Transverse colon (tissue), 4 donors: ENCODE measurements at regions not wholly inside any gene's neighbourhood (a gene's known extent, or its start where the extent isn't known, plus 50 kb on each side); places are given as distances from the start of the nearest gene placed in this dataset.

Experiments used
- DNase-seq: peaks from one replicate; pipeline ENCODE4 v3.0.0-alpha.2; 2019
- H3K27ac ChIP-seq, 4 donors: fragments of 200-600 bp; sonication (generic); 2 replicates each; pipeline ENCODE4 v1.5.1; 2016 to 2018; ENCODE audit warnings: inconsistent platforms in 4 of 4
- H3K27me3 ChIP-seq: fragments of 200-600 bp; sonication (generic); 2 replicates; pipeline ENCODE4 v1.5.1; 2017; ENCODE audit warnings: inconsistent platforms
- H3K36me3 ChIP-seq, 4 donors: fragments of 200-600 bp; sonication (generic); 2 replicates each; pipeline ENCODE4 v1.5.1; 2017 to 2019; ENCODE audit warnings: inconsistent platforms in 4 of 4
- H3K4me1 ChIP-seq, 4 donors: fragments of 200-600 bp; sonication (generic); 2 replicates each; pipeline ENCODE4 v1.5.1; 2017 to 2020; ENCODE audit warnings: inconsistent platforms in 4 of 4
- H3K4me3 ChIP-seq, 4 donors: fragments of 200-600 bp; sonication (generic); 1 replicate in 1 of 4; 2 replicates in 3 of 4; pipeline versions ENCODE4 v1.5.1 to v1.6.1; 2017 to 2019; ENCODE audit warnings: inconsistent platforms in 4 of 4
- H3K9me3 ChIP-seq, 2 donors: fragments of 200-600 bp; sonication (generic); 2 replicates each; pipeline ENCODE4 v1.5.1; 2017 to 2019; ENCODE audit warnings: inconsistent platforms in 2 of 2
- EP300 ChIP-seq: sonication (generic); formaldehyde crosslinking; IDR thresholded peaks from one replicate; pipeline ENCODE4 v1.6.1; 2017; ENCODE audit warnings: antibody characterized with exemption, low read depth
- POLR2A ChIP-seq: fragments of 450-650 bp; IDR thresholded peaks from one replicate; pipeline ENCODE4 v1.6.1; 2016; ENCODE audit warnings: antibody characterized with exemption, mild to moderate bottlenecking, moderate library complexity
- POLR2AphosphoS5 ChIP-seq, 3 donors: sonication (generic); formaldehyde crosslinking; IDR thresholded peaks; one replicate each; pipeline ENCODE4 v1.6.1; 2016; ENCODE audit warnings: antibody characterized with exemption in 3 of 3
- WGBS, 2 donors: methylation state at CpG; one replicate each; pipeline ENCODE4 v1.1.5; 2018; ENCODE audit warnings: low coverage in 1 of 2; 5-methylcytosine and 5-hydroxymethylcytosine counted together
- in situ Hi-C, 4 donors: fragments of 200-750 bp; cut with MboI; loops; one replicate each; pipeline versions ENCODE4 v1.15.0 to v1.15.1; 2017; ENCODE audit warnings: low sequenced_read_pairs in 3 of 4, low pct_ligation_motif_present in 1 of 4, low pct_unique_long_range_greater_than_20kb in 1 of 4
- intact Hi-C: fragments of 100-400 bp; cut with DNase I; formaldehyde crosslinking; loops from one replicate; pipeline ENCODE4 v1.15.1; 2023; ENCODE audit warnings: low total_unique reads
- TF ChIP-seq, protein P1 (sequence below), 5 experiments: fragments of 200-600 bp in 3 of 5; fragments of 450-650 bp in 2 of 5; sonication (generic) in 3 of 5; IDR thresholded peaks; 1 replicate in 2 of 5; 2 replicates in 3 of 5; pipeline ENCODE4 v1.5.1; 2016 to 2017; ENCODE audit warnings: antibody characterized with exemption in 5 of 5, inconsistent platforms in 3 of 5, mild to moderate bottlenecking in 2 of 5, moderate library complexity in 1 of 5

DNA sequence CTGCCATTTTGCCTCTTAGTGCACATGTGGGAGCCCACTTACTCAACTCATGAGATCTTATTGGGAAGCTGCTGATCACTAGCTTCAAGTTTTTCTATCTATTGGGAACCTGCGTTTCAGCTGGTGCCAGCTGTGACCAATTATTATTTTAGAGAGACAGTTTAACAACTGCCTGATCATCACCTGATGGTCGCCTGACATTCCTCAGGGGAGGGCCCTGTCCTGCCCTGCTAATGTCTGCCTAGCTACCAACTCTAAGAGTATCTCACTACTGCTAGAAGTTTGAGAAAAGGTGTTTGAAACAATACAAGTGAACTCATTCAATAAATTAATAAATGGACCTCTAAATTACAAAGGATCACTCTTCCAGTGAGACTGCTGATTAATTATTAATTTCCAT is 95.5 kb downstream of the PCDH7 start:
- Histone ChIP-seq H3K9me3 (no peaks in the 10 kb centered on the region), H3K4me3 (no peak overlapping the region)

DNA sequence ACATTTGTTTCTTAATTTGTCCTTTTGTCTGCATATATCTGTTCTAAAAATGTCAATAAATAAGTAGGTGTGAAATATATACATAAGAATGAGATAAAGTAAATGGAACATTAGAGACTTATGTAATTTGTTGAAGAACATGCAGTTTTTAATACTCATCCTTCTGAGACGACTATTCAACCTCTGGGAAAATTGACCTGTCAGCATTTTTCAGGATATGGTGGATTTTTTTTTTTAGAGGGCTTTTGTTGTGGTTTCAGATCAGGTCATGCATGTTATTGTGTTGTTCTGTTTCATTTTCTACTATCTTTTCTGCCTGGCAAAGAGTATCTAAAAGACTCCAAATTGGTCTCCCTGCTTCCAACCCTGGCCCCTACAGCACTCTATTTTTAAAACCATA is 97.3 kb downstream of the PCDH7 start:
- in situ Hi-C loops (no loop called here), intact Hi-C loops (no loop called here)
- 48 to 57% methylated on average over 1 of the region's 1 CpG for WGBS, 2 donors

More for the DNA sequence above, 95.5 kb downstream of the PCDH7 start:
- Histone ChIP-seq H3K27ac (no peak overlapping the region), H3K27me3 (no peaks in the 10 kb centered on the region), H3K4me1 (no peaks in the 10 kb centered on the region), H3K36me3 (no peaks in the 10 kb centered on the region)
- intact Hi-C loops = no loop called here
- in situ Hi-C loops = no loop called here
- WGBS, 2 donors = 80% methylated on average over 2 of the region's 2 CpGs; no CpG with 5 or more reads in 1 of the 2 donors
- TF ChIP-seq, protein P1, sequence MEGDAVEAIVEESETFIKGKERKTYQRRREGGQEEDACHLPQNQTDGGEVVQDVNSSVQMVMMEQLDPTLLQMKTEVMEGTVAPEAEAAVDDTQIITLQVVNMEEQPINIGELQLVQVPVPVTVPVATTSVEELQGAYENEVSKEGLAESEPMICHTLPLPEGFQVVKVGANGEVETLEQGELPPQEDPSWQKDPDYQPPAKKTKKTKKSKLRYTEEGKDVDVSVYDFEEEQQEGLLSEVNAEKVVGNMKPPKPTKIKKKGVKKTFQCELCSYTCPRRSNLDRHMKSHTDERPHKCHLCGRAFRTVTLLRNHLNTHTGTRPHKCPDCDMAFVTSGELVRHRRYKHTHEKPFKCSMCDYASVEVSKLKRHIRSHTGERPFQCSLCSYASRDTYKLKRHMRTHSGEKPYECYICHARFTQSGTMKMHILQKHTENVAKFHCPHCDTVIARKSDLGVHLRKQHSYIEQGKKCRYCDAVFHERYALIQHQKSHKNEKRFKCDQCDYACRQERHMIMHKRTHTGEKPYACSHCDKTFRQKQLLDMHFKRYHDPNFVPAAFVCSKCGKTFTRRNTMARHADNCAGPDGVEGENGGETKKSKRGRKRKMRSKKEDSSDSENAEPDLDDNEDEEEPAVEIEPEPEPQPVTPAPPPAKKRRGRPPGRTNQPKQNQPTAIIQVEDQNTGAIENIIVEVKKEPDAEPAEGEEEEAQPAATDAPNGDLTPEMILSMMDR (IDR thresholded peaks at IDR 0.05) = no peak
- TF ChIP-seq POLR2A (no peak), POLR2AphosphoS5 (IDR thresholded peaks at IDR 0.05) (no peak), EP300 (no peak)
- DNase-seq = no peak

DNA sequence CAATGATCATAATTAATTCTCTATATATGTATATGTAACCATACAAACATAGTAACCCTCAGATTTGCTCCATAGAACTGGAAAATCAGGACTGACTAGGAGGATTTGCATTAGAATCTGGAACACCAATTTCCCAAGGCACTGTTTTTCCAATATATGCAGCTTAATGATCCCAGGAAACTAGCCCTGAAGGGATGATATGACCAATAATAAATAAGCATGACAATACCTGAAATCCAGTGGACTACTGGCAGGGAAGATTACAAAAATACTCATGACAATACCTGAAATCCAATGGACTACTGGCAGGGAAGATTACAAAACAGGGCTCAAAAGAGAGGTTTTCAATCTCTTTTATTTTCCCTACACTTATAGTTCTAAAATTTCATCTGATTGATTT is 98.4 kb downstream of the PCDH7 start:
- no peak for DNase-seq
- Histone ChIP-seq H3K4me3 (no peak overlapping the region), H3K27me3 (no peaks in the 10 kb centered on the region), H3K9me3 (no peaks in the 10 kb centered on the region), H3K27ac (no peak overlapping the region), H3K36me3 (no peaks in the 10 kb centered on the region), H3K4me1 (no peaks in the 10 kb centered on the region)
- in situ Hi-C loops (no loop called here), intact Hi-C loops (no loop called here)
- TF ChIP-seq, protein P1 (IDR thresholded peaks at IDR 0.05) = no peak
- TF ChIP-seq POLR2AphosphoS5 (IDR thresholded peaks at IDR 0.05) (no peak), EP300 (no peak), POLR2A (no peak)

More for the DNA sequence above, 97.3 kb downstream of the PCDH7 start:
- no peak overlapping the region for H3K27ac ChIP-seq
- H3K9me3 ChIP-seq = no peaks in the 10 kb centered on the region
- no peaks in the 10 kb centered on the region for H3K4me1 ChIP-seq
- no peaks in the 10 kb centered on the region for H3K27me3 ChIP-seq
- no peak for DNase-seq
- TF ChIP-seq POLR2A (no peak), POLR2AphosphoS5 (IDR thresholded peaks at IDR 0.05) (no peak), EP300 (no peak)
- TF ChIP-seq, protein P1 (IDR thresholded peaks at IDR 0.05) = no peak
- no peaks in the 10 kb centered on the region for H3K36me3 ChIP-seq
- no peak overlapping the region for H3K4me3 ChIP-seq

DNA sequence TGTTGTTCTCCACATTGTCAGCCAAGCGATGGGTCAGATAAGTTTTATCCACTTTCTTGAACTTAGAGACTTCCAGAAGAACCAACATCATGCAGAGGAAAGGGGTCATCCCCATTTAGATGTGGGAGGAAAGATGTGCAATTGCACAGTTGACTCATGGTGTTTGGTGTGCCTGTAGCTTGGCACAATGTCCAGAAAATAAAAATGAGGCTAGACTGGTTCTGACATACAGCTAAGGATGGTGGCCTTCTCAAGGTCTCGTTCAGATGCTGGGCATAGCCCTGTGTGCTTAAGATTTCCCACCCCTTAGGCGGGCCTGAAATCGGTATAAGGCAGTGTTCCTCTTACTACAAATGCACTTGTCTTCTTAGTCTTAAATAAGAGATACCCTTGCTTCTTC is 101.1 kb downstream of the PCDH7 start:
- 71 to 93% methylated on average over 2 to 4 of the region's 4 CpGs for WGBS, 2 donors
- no peak for DNase-seq
- in situ Hi-C loops = no loop called here
- Histone ChIP-seq H3K27me3 (no peaks in the 10 kb centered on the region), H3K9me3 (no peaks in the 10 kb centered on the region), H3K36me3 (no peaks in the 10 kb centered on the region), H3K4me1 (no peaks in the 10 kb centered on the region), H3K27ac (no peak overlapping the region), H3K4me3 (no peak overlapping the region)
- TF ChIP-seq POLR2AphosphoS5 (IDR thresholded peaks at IDR 0.05) (no peak), POLR2A (no peak), EP300 (no peak)
- TF ChIP-seq, protein P1 (IDR thresholded peaks at IDR 0.05) = no peak
- intact Hi-C loops = no loop called here
